Epithelial cell of esophagus (primary cell): ENCODE measurements at regions not wholly inside any gene's neighbourhood (a gene's known extent, or its start where the extent isn't known, plus 50 kb on each side); places are given as distances from the start of the nearest gene placed in this dataset.
"Not testable (repeated sequence)": the region's sequence is repeated elsewhere in the genome, so short reads cannot be mapped to it uniquely, and the experiment has no call there.

Source experiments
- DNase-seq: peaks from one replicate; pipeline ENCODE4 v3.0.0; 2010; ENCODE audit warnings: low read depth
- H3K4me3 ChIP-seq: 2 replicates; pipeline ENCODE4 v1.5.1; 2011; ENCODE audit warnings: mild to moderate bottlenecking, low read length, control low read depth
- CTCF ChIP-seq: IDR thresholded peaks from 2 replicates; pipeline ENCODE4 v1.5.1; 2011; ENCODE audit warnings: low read depth, mild to moderate bottlenecking, low read length, control low read depth, inconsistent platforms; ENCODE audit not compliant: insufficient read depth; ENCODE audit errors: missing control alignments

GRCh38 chr15:69919816-69920215, 177.9 kb downstream of the TLE3 start:
- no peak for TF ChIP-seq CTCF
- H3K4me3 ChIP-seq: no peak overlapping the region
- no peak for DNase-seq

GRCh38 chr15:69920221-69920620, 177.5 kb downstream of the TLE3 start:
- no peak for TF ChIP-seq CTCF
- H3K4me3 ChIP-seq: no peak overlapping the region
- no peak for DNase-seq

DNA sequence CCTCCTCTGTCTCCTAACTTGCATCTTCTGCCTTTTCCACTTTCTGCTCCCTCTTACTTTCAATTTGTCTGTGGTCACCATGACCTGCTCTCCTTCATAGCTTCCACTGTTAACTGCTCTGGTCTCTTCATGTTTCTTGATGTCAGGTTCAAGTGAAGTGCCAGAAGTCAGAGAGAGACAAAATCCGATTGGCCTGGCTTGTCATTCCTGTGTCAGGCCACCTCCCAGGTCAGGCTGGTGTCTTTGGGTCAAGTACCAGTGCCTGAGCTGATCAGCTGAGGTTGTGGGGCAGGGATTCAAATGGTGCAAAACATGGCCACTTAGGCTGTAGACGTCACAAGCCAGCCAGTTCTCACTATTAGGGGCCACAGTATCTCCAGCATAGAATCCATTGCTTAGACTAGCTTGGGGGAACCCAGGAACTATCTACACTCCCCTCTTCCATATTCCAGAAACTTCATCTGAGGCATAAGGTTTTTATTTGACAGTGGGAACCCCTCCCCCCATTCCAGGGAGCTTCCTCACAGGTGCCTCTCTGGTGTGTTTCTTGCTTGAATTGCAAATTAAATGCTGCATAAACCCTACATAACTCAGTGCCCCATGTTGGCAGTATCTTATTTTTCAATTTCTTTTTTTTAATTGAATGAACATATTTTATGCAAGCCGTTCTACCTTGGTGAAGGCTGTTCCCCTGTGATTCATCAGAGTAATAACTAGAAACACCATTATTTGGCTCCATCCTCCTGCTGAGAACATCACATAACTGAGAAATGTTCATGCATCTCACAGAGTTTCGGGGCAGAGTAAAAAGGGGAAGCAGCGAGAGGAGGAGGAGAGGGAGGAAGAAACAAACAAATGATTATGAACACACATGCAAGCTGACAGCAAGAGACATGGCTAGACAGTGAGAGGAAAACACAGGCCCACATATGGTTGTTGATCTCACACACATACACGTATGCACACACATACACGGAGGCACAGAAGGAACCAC, 175.8 kb downstream of the TLE3 start:
- TF ChIP-seq CTCF: no peak
- DNase-seq: no peak
- no peak overlapping the region for H3K4me3 ChIP-seq

- no peak for TF ChIP-seq CTCF
- DNase-seq: no peak
- H3K4me3 ChIP-seq: no peak overlapping the region
Observed at GRCh38 chr15:69924531-69924930, 173.2 kb downstream of the TLE3 start.

GRCh38 chr15:69926006-69926405, 171.7 kb downstream of the TLE3 start:
- no peak overlapping the region for H3K4me3 ChIP-seq
- DNase-seq: no peak
- TF ChIP-seq CTCF: no peak

DNA sequence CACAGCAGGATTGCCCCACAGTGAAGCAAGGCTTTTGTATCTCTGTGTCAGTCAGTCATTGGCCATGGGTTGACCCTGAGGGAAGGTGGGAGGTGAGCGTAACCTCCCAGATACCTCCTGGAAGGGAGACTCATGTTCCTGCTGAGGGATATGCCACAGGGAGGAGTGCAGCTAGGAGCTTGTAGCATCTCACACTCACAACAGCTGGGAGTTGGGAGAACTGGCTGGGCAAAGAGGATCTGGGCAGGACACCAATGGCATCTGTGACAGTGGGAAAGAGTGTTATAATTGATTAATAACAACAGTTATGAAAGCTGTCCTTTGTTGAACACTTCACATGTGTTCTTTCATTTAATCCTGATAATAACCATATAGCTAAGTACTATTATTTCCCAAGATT, 171.0 kb downstream of the TLE3 start:
- H3K4me3 ChIP-seq: no peak overlapping the region
- no peak for DNase-seq
- no peak for TF ChIP-seq CTCF

- DNase-seq, H3K4me3 ChIP-seq: not testable (repeated sequence)
Observed at GRCh38 chr15:69928890-69929289, 168.8 kb downstream of the TLE3 start.
